Ascending aorta (tissue), 2 donors: ENCODE measurements at regions not wholly inside any gene's neighbourhood (a gene's known extent, or its start where the extent isn't known, plus 50 kb on each side); places are given as distances from the start of the nearest gene placed in this dataset.

ENCODE experiments used
- DNase-seq, 2 donors: peaks; one replicate each; pipeline ENCODE4 v3.0.0-alpha.2; 2019; ENCODE audit warnings: low spot score in 2 of 2
- H3K27ac ChIP-seq, 2 donors: fragments of 200-600 bp; sonication (generic); one replicate each; pipeline ENCODE4 v1.5.1; 2016 to 2017; ENCODE audit warnings: mild to moderate bottlenecking in 1 of 2
- H3K27me3 ChIP-seq: fragments of 200-600 bp; sonication (generic); one replicate; pipeline ENCODE4 v1.5.1; 2017
- H3K36me3 ChIP-seq, 2 donors: fragments of 200-600 bp; sonication (generic); one replicate each; pipeline ENCODE4 v1.5.1; 2016
- H3K4me1 ChIP-seq, 2 donors: fragments of 200-600 bp; sonication (generic); one replicate each; pipeline ENCODE4 v1.5.1; 2016 to 2017; ENCODE audit warnings: mild to moderate bottlenecking in 1 of 2
- H3K4me3 ChIP-seq, 2 donors: fragments of 200-600 bp; sonication (generic); one replicate each; pipeline ENCODE4 v1.5.1; 2016 to 2017; ENCODE audit warnings: mild to moderate bottlenecking in 1 of 2
- H3K9me3 ChIP-seq, 2 donors: fragments of 200-600 bp; sonication (generic); one replicate each; pipeline ENCODE4 v1.5.1; 2016
- intact Hi-C: fragments of 100-400 bp; cut with DNase I; formaldehyde crosslinking; loops from one replicate; pipeline ENCODE4 v1.15.1; 2023
- TF ChIP-seq, protein P1 (sequence below), 3 experiments: fragments of 200-600 bp in 2 of 3; fragments of 450-650 bp in 1 of 3; sonication (generic) in 2 of 3; IDR thresholded peaks; one replicate each; pipeline ENCODE4 v1.5.1; 2016 to 2019; ENCODE audit warnings: antibody characterized with exemption in 3 of 3, mild to moderate bottlenecking in 1 of 3, moderate library complexity in 1 of 3

GRCh38 chr1:34270181-34270580 lies 93.5 kb downstream of the C1orf94 start:
- intact Hi-C loops, result no loop called here

DNA sequence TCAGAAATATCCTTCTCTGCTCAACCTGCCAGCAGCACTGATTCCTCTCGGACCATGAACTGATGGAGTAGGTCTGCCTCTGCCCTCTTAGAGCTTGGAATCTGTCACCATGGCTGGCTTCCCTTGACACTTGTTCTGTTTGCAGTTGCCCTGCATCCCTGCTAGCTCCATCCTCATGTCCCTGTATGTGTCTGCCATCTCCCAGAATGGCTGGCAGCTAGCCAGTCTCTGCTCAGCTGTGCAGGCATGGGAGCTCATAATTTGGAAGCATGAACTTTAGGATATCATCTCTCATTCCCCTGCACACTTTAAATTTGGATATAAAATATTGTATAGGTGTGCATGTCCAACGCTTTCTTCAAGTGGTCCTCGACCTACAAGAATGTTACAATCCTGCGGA lies 95.4 kb downstream of the C1orf94 start:
- Histone ChIP-seq H3K9me3 (no peaks in the 10 kb centered on the region), H3K4me1 (no peaks in the 10 kb centered on the region), H3K36me3 (no peaks in the 10 kb centered on the region), H3K27me3 (no peaks in the 10 kb centered on the region), H3K27ac (no peak overlapping the region), H3K4me3 (no peak overlapping the region)
- intact Hi-C loops, result no loop called here
- DNase-seq, result no peak
- TF ChIP-seq, protein P1, sequence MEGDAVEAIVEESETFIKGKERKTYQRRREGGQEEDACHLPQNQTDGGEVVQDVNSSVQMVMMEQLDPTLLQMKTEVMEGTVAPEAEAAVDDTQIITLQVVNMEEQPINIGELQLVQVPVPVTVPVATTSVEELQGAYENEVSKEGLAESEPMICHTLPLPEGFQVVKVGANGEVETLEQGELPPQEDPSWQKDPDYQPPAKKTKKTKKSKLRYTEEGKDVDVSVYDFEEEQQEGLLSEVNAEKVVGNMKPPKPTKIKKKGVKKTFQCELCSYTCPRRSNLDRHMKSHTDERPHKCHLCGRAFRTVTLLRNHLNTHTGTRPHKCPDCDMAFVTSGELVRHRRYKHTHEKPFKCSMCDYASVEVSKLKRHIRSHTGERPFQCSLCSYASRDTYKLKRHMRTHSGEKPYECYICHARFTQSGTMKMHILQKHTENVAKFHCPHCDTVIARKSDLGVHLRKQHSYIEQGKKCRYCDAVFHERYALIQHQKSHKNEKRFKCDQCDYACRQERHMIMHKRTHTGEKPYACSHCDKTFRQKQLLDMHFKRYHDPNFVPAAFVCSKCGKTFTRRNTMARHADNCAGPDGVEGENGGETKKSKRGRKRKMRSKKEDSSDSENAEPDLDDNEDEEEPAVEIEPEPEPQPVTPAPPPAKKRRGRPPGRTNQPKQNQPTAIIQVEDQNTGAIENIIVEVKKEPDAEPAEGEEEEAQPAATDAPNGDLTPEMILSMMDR (IDR thresholded peaks at IDR 0.05), result no peak

More at GRCh38 chr1:34270181-34270580, 93.5 kb downstream of the C1orf94 start:
- H3K4me1 ChIP-seq, result no peaks in the 10 kb centered on the region
- no peaks in the 10 kb centered on the region for H3K36me3 ChIP-seq
- no peaks in the 10 kb centered on the region for H3K27me3 ChIP-seq
- DNase-seq, result no peak
- no peak overlapping the region for H3K27ac ChIP-seq
- no peak overlapping the region for H3K4me3 ChIP-seq
- TF ChIP-seq, protein P1 (IDR thresholded peaks at IDR 0.05), result no peak
- H3K9me3 ChIP-seq, result no peaks in the 10 kb centered on the region

GRCh38 chr1:34275150-34275549 lies 98.4 kb downstream of the C1orf94 start:
- no peak overlapping the region for H3K4me3 ChIP-seq

DNA sequence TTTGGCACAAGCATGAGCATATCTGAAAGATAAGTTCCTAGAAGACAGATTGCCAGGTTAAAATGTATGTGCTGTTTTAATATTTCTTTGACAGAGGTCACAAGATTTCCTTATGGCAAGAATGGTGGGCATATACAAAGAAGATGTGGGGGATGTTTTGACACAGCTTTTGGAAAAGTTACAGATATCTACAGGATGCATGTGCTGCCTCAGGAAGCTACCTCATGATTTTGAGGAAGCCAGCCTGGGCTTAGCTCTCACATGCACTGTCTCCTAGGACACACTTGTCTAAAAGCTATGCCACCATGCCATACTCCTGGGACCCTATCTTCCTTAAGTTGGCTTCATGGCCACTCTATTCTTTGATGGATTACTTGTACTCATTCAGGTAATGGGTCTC lies 99.9 kb downstream of the C1orf94 start:
- H3K27ac ChIP-seq, result no peak overlapping the region
- H3K9me3 ChIP-seq, result no peaks in the 10 kb centered on the region
- H3K36me3 ChIP-seq, result no peaks in the 10 kb centered on the region
- intact Hi-C loops, result no loop called here
- TF ChIP-seq, protein P1 (IDR thresholded peaks at IDR 0.05), result no peak
- no peak overlapping the region for H3K4me3 ChIP-seq
- H3K4me1 ChIP-seq, result no peaks in the 10 kb centered on the region
- H3K27me3 ChIP-seq, result no peaks in the 10 kb centered on the region
- no peak for DNase-seq

More at GRCh38 chr1:34275150-34275549, 98.4 kb downstream of the C1orf94 start:
- Histone ChIP-seq H3K9me3 (no peaks in the 10 kb centered on the region), H3K4me1 (no peaks in the 10 kb centered on the region), H3K27me3 (no peaks in the 10 kb centered on the region), H3K36me3 (no peaks in the 10 kb centered on the region), H3K27ac (no peak overlapping the region)
- DNase-seq, result no peak
- intact Hi-C loops, result no loop called here
- TF ChIP-seq, protein P1 (IDR thresholded peaks at IDR 0.05), result no peak

- no peak overlapping the region for H3K4me3 ChIP-seq
- intact Hi-C loops, result no loop called here
- H3K9me3 ChIP-seq, result no peaks in the 10 kb centered on the region
- TF ChIP-seq, protein P1 (IDR thresholded peaks at IDR 0.05), result no peak
- no peaks in the 10 kb centered on the region for H3K27me3 ChIP-seq
- no peaks in the 10 kb centered on the region for H3K36me3 ChIP-seq
- DNase-seq, result no peak
- H3K27ac ChIP-seq, result no peak overlapping the region
- no peaks in the 10 kb centered on the region for H3K4me1 ChIP-seq
Observed at GRCh38 chr1:34277150-34277549, 100.4 kb downstream of the C1orf94 start.

DNA sequence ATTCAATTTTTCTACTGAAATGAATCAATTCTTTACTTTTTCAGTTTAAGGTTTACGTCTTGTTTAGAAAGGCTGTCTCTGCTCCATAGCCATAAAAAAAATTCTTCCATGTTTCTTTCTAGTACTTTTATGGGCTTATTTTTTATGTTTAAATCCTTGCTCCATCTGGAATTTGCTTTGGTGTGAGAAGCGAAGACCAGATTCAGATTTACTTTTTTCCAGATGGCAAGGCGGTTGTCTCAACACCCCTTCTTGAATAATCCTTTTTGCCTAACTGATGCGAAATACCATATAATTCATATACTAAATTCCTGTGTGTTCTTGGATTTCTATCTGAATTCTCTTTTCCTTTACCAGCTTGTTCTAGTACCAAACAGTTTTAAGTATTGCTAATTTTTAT lies 101.5 kb downstream of the C1orf94 start:
- intact Hi-C loops, result no loop called here

More for the DNA sequence above, 101.5 kb downstream of the C1orf94 start:
- Histone ChIP-seq H3K36me3 (no peaks in the 10 kb centered on the region), H3K27ac (no peak overlapping the region), H3K27me3 (no peaks in the 10 kb centered on the region), H3K4me1 (no peaks in the 10 kb centered on the region), H3K9me3 (no peaks in the 10 kb centered on the region), H3K4me3 (no peak overlapping the region)
- TF ChIP-seq, protein P1 (IDR thresholded peaks at IDR 0.05), result no peak
- DNase-seq, result no peak
